ENCODE measurements at regions not wholly inside any gene's neighbourhood (a gene's known extent, or its start where the extent isn't known, plus 50 kb on each side); places are given as distances from the start of the nearest gene placed in this dataset.

DNA sequence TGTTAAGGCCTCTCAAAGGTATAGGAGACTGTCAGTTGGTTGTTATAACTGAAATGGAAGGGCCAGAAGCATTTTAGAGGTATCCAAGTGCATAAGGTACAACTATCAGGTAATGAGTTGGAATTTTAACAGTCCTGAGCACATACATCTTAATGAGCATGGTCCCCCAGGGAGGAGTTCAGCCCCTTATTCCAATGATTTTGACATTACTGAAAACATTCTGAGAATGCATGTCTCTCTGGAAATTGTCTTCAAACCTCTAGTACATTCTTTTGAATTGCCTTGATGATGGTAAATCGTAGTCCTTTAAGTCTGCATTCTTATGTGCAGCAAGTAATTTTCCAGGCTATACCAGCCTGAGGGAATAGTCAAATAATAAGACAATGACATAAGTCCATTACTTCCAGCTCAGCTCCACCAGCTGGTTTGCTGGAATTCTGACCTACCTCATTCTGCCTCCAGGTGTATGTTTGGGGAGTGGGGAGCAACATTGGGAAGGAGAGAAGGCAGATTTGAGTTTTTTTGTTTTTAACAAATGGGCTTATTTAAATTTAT, 239.2 kb downstream of the MSRB3 start:
- DNase-seq = no peak

DNA sequence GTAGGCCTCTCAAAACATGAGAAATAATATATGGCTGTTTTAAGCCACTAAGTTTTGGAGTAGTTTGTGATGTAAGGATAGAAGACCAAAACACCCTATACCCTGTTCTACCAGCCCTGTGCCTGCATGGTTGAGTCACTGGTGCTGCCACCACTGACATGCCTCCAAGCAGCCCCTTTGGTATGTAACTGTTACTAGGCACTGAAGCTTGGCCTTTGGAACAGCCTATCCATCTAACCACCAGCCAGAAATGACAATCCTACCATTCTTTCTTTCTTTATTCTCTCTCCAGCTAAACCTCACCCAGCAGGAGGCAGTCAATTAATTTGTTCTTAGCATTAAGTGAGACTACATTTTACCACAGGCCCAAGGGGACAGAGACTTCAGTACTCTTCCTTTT, 240.3 kb downstream of the MSRB3 start:
- DNase-seq = no peak

DNA sequence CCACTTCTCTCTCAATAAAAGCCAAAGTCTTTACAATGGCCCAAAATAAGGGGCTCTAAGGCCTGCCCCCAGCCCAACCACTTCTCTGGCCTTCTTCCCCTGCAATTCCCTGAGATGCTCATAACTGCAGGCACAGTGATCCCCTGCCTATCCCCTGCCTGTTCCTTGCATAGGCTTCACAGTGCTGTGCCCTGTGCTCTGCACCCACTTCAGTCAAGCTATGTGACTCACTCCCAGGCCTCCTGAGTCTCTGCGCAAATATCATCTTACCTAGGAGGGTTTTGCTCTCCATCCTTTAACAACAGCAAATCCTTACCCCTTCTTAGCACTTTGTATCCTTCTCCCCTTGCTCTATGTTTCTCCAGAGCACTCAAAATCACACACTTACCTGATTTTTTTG, 242.2 kb downstream of the MSRB3 start:
- no peak for DNase-seq

DNA sequence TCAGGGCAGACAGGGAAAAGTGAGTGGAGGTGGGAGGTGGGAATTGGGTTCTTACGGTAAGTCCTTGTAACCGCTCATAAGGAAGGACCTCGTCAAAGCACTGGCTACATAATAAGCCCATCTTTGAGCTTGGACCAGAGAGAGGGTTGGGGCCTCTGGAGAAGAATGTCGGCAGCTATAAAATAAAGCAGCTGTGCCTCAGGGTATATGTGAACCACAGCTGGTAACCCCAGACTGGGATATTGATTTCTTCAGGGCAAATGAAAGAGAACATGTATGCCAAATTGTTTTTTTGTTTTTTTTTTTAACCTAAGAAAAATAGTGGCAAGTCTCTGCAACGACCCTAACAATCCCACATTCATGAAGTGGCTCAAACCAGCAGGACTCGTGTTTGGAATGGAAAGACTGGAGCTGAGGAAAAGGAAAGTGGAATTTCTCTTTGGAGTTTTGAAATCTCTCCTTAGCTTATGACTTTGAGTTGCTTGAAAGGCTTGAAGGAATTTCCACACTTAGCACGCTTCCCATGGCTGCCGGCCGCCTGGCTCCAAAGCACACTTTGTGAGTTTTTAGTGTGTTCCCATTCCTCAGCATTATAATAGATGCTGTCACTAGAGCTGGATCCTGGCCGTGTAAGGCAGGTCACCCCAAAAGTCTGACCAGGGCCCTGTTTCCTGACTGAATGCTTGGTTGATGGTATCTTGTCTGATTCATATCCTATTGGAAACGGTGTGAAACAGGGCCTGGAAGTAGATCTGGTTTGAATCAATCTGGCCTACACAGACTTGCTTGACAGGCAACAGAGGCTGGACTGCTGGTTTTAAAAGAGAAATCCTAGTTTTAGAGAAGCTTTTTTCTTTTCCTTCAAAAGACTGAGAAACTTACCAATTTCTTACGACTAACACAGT, 244.7 kb downstream of the MSRB3 start:
- DNase-seq = no peak

DNA sequence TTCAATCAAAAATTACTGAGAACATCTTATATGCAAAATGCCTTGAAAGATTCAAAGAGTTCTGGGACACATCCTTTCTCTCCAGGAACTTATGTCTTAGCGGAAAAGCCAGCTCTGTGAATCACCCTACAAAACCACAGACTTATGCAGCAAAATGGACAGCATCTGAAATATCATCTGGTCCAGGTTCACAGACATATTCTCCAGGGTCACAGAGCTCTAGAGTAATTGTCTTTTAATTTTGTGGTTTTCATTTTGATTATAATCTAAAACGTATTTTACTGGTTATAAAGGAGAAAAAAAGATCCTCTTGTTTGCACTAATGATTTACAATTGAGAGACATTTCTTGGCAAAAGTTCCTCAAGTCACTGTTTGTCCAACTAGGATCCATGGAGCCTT, 246.2 kb downstream of the MSRB3 start:
- no peak for DNase-seq

DNA sequence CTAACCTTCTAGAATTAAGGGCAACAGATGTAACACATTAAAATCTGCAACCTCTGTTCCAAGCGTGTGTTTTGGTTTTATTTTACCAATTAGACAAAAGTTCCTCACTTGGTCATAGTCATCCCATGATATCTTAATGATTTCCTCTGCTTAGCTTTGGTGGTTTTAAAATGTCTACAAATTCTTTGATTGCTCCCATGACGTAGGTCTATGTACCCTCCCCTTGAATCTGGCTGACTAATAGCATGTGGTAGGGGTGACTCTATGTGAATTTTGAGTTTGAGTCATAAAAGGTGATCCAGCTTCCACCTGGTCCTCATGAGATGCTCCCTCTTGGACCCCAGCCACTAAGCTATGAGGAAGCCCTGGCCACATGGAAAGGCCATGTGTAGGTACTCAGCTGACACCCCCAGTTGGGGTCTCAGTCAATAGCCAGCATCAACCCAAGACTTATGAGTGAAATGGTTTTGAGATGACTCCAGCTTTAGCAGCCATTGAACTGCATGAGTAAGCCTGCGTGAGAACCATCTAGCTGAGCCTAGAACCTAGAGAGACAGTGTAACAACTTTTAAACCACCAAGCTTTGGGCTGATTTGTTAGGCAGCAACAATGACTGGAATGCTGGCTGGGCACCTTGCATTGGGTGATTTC, 247.1 kb downstream of the MSRB3 start:
- DNase-seq = no peak

DNA sequence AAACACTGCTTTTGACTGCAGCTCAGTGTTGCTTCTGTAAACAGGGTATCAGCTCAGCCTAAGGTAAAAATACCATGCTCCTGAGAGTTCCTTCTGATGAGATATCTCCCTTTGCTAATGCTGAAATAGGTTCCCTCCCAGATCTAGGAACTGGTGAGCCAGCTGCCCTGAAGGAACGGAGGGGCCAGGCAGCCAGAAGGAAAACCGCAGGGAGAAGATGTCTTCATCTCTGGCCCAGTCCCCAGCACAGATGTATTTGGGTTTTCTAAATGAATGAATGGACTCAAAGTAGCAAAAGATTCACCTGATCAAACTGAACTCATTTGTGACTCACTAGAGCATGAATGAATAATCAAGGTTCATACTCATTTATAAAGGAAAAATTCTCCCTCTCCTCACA, 247.8 kb downstream of the MSRB3 start:
- DNase-seq = no peak

DNA sequence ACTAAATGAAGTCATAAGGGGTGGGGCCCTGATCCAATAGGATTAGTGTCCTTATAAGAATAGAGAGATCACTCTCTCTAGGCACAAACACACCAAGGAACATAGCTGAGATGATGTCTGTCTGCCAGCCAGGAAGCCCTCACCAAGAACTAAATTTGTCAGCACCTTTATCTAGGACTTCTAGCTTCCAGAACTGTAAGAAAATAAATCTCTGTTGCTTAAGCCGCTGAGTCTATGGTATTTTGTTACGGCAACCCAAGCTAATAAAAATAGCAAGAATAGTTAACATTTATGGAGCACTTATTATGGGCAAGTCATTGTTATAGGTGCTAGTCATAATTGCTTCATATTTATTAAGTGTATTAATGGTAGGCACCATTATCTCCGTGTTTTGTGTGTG, 249.6 kb downstream of the MSRB3 start:
- DNase-seq = no peak

DNA sequence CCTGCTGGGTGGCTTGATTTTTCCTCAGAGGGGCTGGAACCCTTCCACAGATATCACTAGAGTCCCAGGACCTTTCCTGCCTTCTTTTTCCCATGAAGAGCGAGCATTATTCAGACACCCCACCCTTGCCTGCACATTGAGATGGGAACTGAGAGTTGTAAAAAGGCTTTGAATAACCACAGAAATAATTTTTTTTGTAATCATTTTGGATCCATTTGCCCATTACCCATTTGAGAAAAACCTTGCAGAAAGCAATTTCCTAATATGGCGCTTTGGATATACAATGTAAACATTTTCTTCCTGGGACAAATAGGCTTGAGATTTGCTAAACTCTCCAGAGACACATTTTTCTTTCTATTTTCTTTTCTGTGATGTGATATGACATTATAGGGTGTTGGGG, 250.6 kb downstream of the MSRB3 start:
- DNase-seq = no peak

DNA sequence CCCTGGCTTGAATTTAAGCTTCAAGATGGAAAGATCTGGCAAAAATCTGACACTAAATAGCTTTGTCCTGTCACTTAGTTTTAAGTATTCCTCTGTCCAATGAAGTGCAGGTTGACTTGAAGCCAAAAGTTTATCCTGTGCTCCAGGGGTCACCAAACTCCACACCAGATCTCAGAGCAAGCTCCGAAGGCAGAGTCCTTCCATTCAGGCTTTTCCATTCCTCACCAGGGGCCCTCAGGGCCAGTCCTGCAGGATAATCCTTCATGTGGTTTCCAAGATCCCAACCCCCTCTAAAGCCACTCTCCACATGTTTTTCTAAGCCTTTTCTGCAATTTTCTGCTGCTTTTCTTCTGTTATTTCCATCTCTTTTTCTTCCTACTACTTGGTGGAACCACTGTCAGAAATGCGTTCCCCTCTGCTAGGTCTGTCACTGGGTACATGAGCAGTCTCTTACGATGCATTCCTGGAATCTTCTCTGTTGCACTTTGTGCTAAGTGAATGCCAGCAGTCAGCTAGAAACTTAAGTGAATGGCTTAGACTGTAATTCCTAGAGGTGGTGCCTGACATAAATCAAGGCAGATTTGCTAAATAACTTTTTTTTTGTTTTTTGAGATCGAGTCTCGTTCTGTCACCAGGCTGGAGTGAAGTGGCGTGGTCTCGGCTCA, 251.4 kb downstream of the MSRB3 start:
- DNase-seq = no peak

DNA sequence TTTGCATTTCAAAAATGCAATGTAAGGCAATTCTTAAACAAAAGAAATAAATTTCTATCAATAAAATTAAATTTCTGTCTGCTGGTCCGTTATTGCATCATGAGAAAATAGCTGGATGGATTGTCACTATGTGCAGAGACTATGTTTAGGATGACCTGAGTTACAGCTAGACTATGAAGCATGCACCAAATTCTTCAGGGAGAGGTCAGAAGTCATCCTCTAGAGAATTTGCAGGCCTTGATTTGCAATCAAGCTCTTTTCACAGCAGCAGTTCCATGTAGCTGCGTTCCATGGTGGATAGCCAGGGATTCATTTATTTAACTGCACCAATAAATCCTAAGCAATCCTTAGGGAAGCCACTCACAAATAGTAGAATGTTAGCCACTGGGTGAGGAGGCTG, 253.7 kb downstream of the MSRB3 start:
- no peak for DNase-seq

DNA sequence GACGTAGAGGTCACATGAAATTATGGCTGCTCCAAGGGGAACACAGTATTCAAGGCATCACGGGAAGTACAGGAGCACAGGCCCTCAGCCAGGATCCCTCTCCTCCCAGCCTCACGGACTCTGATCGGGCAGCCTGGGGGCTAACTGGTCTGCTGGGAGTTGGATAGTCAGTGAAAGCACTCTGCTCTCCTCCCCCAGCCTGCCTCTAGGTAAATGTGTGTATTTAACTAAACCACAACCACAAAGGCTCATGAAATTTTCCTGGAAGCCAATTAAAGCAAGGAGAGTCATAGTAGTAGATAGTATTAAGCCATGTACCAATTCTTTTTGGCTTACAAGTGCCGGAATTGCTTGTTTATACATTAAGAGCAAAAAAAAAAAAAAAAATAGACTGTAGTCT, 254.3 kb downstream of the MSRB3 start:
- no peak for DNase-seq

DNA sequence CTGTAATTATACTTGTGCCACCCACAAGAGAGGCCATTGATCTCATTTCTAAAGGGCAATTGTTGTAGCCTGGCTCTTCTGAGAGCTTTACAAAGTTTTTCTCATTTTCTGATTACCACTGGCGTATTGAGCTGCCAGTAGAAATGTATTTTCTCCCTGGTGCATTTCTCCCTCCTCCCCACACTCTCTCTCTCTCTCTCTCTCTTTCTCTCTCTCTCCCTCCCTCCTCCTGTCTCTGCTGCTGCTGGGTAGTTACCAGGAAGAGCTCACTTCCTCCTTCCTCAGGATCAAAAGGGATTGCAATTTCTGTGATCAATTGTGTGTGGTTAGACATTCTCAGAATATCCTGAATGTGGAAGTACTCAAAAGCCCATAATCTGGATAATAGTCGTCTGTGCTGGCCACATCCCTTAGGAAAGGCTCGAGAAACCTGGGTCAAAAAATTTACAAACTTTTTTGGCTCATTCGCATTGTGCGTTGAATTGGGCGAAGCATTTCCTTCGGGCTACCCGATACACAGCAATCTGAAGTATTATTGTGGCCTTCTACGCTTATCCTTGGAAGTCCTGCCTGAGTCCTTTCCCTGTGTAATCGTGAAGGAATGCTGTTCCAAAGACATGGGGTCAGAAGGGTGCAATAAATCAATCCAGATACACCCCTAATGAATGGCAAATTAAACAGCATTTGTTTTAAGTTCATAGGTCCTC, 254.8 kb downstream of the MSRB3 start:
- no peak for DNase-seq

DNA sequence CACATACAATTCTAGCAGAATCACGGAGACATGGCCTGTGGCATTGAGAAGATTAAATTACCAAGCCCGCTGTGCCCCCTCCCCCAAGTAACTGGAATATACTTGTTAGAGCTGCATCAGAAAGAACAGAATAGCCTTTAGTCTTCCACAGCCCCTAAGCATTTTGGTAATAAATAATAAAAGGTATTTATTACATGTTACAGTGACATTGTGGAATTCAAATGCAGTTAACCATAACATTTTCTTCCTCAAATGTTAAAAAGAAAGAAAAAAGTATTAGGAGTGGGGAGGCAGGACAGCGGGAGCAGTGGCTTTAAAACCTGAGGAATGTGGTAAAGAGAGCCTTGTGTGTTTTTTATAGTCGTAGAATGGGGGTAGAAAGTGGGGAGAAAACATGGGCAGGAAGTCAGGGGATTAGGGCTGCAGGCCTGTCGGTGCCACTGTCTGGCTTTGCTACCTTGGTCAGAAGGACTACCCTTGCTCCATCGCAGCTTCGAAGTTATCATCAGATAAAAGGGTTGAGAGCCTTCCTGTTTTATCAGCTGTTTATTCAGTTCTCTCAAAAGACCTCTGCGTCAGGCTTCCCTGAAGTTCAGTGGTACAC, 255.9 kb downstream of the MSRB3 start:
- DNase-seq = no peak

DNA sequence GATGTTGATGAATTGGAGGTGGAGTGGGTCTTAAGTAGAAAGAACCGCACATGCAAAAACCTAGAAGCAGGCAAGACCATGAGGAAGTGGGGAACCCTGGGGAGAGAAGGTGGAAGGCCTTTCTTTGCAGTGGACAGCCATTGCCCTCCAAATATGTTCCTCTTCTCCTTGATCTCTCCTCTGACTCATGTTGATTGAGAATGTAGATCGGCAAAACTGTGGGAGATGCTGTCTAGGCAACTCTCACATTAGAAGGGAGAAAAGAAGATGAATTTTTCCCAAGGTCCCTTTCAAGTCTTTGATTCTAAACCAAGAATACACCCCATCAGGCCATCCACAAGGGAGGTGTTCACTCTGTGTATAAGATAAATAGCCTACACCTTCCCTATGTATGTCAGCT, 257.5 kb downstream of the MSRB3 start:
- no peak for DNase-seq

DNA sequence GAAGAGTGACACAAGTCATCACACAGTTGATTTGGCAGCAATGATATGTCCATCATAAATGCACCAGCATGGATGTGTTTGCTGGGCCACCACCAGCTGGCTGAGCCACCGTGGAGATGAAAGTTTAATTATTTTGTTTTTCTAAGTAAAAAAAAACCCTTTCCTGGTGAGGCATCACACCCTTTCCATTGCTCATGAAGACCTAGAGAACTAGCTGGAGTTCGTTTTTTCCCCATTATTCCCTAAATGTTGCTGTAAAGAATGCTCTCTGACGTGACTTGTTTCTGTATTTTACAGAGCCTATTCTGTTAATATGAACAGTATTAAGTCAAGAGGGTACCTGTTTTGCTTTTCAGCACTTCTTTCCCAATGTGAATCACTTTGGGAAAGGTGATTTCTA, 257.9 kb downstream of the MSRB3 start:
- no peak for DNase-seq

DNA sequence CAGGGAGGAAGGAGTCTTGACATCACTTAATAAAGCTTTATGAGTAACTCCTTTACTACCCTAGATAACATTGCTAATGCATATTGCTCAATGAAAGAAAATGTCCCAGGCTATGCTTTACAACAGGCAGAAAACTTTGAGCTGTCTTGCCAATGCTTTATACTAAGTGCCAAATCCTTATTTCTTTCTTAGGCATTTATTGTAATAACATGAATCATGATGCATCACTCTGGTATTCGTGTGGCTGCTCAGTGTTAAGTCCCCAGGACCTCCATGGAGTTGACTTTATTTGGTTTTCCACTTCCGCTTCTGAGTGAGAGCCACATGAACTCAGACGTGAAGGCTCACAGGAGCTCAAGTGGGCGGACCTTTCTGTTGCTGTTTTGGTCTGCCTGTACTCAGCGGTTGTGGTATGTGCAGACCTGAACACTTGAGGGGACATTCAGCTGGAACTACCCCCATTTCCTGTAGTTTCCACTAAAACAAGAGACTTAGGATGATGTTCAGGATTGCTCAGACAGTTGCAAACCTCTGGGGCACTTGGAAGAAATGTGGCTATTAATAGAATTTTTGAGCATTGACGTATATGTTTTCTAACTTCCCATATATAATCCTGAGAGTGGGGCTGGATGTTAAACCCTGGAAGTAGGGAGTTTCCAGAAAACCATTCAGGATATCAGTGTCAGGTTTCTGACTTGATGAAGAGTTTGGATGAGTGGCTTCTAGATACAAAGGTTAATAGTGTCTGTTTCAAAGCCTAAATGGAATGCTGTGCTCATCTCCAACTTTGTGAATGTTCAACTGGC, 258.6 kb downstream of the MSRB3 start:
- DNase-seq = no peak

DNA sequence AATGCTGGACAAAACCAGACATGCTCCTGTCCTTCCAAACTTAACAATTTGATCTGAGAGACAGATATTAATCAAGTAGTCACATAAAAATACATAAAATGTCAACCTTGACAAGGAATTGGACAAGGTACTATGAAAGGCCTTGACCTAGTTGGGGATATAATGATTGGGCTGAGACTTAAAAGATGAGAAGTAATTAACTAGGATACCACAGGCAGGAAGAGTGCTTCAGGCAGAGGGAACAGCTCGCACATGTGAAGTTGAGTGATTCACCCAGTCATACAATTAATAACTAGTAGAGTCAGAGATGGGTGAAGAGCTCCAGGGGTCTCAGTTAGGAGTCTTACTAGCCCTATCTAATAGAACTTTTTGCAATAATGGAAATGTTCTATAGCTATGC, 259.5 kb downstream of the MSRB3 start:
- no peak for DNase-seq

DNA sequence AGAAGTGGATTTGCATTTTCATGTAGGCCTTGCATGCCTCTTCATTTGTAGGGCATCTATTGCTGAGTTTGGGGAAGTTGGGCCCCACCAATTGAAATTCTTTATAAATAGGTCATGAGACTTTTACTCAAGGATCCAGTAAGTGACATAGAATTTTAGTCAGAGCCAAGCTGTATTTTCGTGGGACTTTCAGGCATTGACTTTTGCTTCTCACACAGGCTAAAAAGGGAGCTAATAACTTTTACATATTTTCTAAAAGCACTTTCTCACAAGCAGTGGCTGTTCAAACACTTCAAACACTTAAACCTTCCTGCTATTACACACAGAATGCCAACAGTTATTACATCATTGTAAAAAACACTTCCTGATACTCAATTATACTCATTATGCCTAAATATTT, 260.5 kb downstream of the MSRB3 start:
- DNase-seq = no peak

DNA sequence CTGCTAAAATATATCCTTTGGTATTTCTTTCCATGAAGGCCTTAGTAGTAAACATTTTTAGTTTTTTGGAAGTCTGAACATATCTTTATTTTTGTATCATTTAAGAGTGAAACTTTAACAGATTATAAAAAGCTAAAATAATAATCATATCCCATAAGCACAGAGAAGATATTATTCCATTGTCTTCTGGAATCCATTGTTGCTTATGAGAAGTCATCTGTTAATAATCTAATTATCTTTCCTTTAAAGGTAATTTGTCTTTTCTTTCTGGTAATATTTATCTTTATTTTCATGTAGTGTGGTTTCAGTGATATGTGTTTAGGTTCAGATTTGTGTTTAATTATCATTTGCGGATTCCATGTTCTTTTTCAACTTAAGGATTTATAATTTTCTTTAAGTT, 261.7 kb downstream of the MSRB3 start:
- no peak for DNase-seq

DNA sequence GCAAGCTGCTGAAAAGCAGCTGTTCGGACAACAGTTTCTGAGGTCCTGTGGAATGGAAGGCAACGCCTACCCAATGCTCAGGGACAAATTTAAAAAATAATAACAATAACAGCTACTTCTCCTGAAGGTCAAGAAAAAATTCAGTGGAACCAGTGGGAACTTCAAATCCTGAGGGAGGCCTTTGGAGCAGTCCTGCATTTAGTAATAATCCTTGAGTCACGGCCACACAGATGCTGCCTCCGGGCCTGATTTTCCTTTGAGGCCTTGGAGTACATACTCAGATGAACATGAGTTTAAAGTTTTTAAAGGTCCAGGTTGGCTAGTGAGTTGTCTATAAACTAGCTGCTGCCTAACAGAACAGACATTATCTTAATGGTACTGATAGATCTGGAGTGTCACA, 268.0 kb downstream of the MSRB3 start:
- no peak for DNase-seq
